ENCODE measurements at regions not wholly inside any gene's neighbourhood (a gene's known extent, or its start where the extent isn't known, plus 50 kb on each side); places are given as distances from the start of the nearest gene placed in this dataset.
"Not testable (repeated sequence)": the region's sequence is repeated elsewhere in the genome, so short reads cannot be mapped to it uniquely, and the experiment has no call there.

- not testable (repeated sequence) for TF ChIP-seq ZNF263 (CRISPR knock-in tag; IDR thresholded peaks at IDR 0.05; ENCODE audit: low read depth); ZNF416 (CRISPR knock-in tag; IDR thresholded peaks at IDR 0.05); CBFB (CRISPR knock-in tag; IDR thresholded peaks at IDR 0.05; ENCODE audit: low read depth); USF2 (CRISPR knock-in tag; IDR thresholded peaks at IDR 0.05)
Observed at GRCh38 chr1:83488105-83488504, 510.8 kb downstream of the TTLL7 start.
